WTC11 (cell line): ENCODE measurements at regions not wholly inside any gene's neighbourhood (a gene's known extent, or its start where the extent isn't known, plus 50 kb on each side); places are given as distances from the start of the nearest gene placed in this dataset.

ENCODE experiments used
- ATAC-seq: fragments of 200-7000 bp; cut with Tn5 transposase; 2 replicates; pipeline ENCODE4 v1.10.0; 2021; ENCODE audit warnings: mild to moderate bottlenecking, moderate library complexity
- CTCF ChIA-PET: fragments of 300-600 bp; sonication (Branson Sonifier 250); formaldehyde crosslinking; loops from one replicate; lab custom pipeline; 2021; ENCODE audit warnings: antibody characterized with exemption; lab: Charles Lee
- POLR2A ChIA-PET: fragments of 350-600 bp; sonication (Branson Sonifier 250); formaldehyde crosslinking; loops from one replicate; lab custom pipeline; 2021; ENCODE audit warnings: antibody characterized with exemption; lab: Charles Lee
- DNase-seq: peaks from one replicate; pipeline ENCODE4 v3.0.0; 2021; ENCODE audit warnings: low spot score
- H3K27ac Mint-ChIP-seq: 2 replicates; pipeline ENCODE4 v1.8.0; 2021; ENCODE audit warnings: mixed read lengths
- H3K27me3 Mint-ChIP-seq: 2 replicates; pipeline ENCODE4 v1.8.0; 2021; ENCODE audit warnings: low read depth, mild to moderate bottlenecking, moderate library complexity, mixed read lengths
- H3K36me3 Mint-ChIP-seq: 2 replicates; pipeline ENCODE4 v1.8.0; 2021; ENCODE audit warnings: mixed read lengths
- H3K4me1 Mint-ChIP-seq: 2 replicates; pipeline ENCODE4 v1.8.0; 2022; ENCODE audit warnings: mixed read lengths
- H3K4me3 Mint-ChIP-seq: 2 replicates; pipeline ENCODE4 v1.8.0; 2021; ENCODE audit warnings: mild to moderate bottlenecking, moderate library complexity, mixed read lengths
- H3K9me3 Mint-ChIP-seq: 2 replicates; pipeline ENCODE4 v1.8.0; 2021; ENCODE audit warnings: mixed read lengths
- ETV6 ChIP-seq: sonication (generic); formaldehyde crosslinking; IDR thresholded peaks from 2 replicates; pipeline ENCODE4 v1.8.1; 2022; ENCODE audit warnings: mild to moderate bottlenecking, missing genetic modification reagents
- GRHL2 ChIP-seq: fragments of 250-450 bp; sonication (Bioruptor Pico); IDR thresholded peaks from 2 replicates; pipeline ENCODE4 v1.8.0; 2022; ENCODE audit warnings: mild to moderate bottlenecking, moderate library complexity; ENCODE audit not compliant: insufficient replicate concordance, severe bottlenecking
- NR2C2 ChIP-seq: sonication (generic); formaldehyde crosslinking; IDR thresholded peaks from 2 replicates; pipeline ENCODE4 v1.8.0; 2022; ENCODE audit warnings: mild to moderate bottlenecking, missing genetic modification reagents
- SOX15 ChIP-seq: fragments of 250-450 bp; sonication (Bioruptor Pico); IDR thresholded peaks from 2 replicates; pipeline ENCODE4 v1.9.0; 2021; ENCODE audit warnings: mild to moderate bottlenecking
- ZNF219 ChIP-seq: sonication (generic); formaldehyde crosslinking; IDR thresholded peaks from 2 replicates; pipeline ENCODE4 v1.8.0; 2023; ENCODE audit warnings: missing genetic modification reagents, mild to moderate bottlenecking, borderline replicate concordance
- ZNF263 ChIP-seq: sonication (generic); formaldehyde crosslinking; IDR thresholded peaks from 2 replicates; pipeline ENCODE4 v1.8.1; 2022; ENCODE audit warnings: low read depth, mild to moderate bottlenecking, moderate library complexity, missing genetic modification reagents
- TF ChIP-seq, protein P1 (sequence below): sonication (generic); formaldehyde crosslinking; IDR thresholded peaks from 2 replicates; pipeline ENCODE4 v1.8.1; 2023; ENCODE audit warnings: mild to moderate bottlenecking, missing genetic modification reagents, borderline replicate concordance
- TF ChIP-seq, protein P2 (sequence below): sonication (generic); formaldehyde crosslinking; conservative IDR thresholded peaks from 2 replicates; pipeline ENCODE4 v1.8.1; 2023; ENCODE audit warnings: mild to moderate bottlenecking, low read depth, missing genetic modification reagents, moderate library complexity
- TF ChIP-seq, protein P3 (sequence below): fragments of 250-450 bp; sonication (Bioruptor Pico); IDR thresholded peaks from 2 replicates; pipeline ENCODE4 v1.8.0; 2021; ENCODE audit warnings: mild to moderate bottlenecking
- TF ChIP-seq, protein P4 (sequence below): fragments of 250-450 bp; sonication (Bioruptor Pico); IDR thresholded peaks from 2 replicates; pipeline ENCODE4 v1.9.0; 2021; ENCODE audit warnings: mild to moderate bottlenecking, borderline replicate concordance

DNA sequence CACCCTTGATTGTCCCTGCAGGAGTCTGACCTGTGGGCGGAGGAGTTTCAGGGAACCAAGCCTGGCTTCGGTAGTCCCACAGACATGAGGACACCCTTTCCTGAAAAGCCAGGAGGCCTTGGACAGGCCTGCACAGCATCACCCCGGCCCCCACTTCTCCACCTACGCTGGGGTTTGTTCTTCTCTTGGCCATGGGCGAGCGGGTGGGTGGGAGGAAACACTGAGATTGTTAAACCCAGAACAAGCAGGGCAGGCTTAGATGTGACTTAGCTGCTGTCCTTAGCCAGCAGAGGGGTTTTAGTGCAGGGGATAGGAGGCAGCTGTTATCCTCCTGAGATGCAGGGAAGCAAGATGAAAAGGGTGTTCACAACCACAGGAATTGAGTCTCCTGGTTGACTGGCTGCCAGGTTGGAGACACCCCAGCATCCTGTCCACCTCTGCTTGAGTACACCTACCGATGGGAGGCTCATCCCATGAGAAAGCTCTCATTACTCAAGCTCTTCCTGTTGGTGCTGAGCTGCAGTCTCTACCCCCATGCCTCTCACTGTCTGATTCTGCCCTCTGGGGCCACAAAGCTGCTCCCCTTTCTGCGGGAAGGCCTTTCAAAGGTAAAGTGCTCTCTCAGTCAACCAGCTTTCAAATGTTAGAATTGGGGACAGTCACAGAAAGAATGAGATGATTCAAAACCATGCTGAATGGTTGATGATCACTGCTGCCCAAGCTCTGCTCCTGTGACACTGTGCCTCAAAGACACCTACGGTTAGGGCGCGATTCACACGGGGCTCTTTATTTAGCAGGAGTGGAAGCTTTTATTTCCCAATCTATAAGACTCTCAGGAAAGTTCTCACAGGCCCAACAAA lies 86.3 kb downstream of the IRF2BPL start:
- H3K27me3 Mint-ChIP-seq: no peaks in the 10 kb centered on the region
- ATAC-seq (peak; percentile 26; the same call in 1 of the 2 replicates), DNase-seq (no peak)
- ChIA-PET CTCF (interaction anchor here (0.6 to 2.6 kb wide), 14 partner anchors 12 to 128 kb away, joined by 3 to 12 read pairs (median 4); no protein-coding TSS in a partner anchor), POLR2A (interaction anchor here (0.7 to 0.9 kb wide), 4 partner anchors 12 to 75 kb away, joined by 3 to 4 read pairs (median 3); no protein-coding TSS in a partner anchor)
- no peaks in the 10 kb centered on the region for H3K36me3 Mint-ChIP-seq
- peaks cover 52% of the 10 kb centered on the region for H3K4me1 Mint-ChIP-seq
- H3K4me3 Mint-ChIP-seq: no peak overlapping the region
- H3K27ac Mint-ChIP-seq: peak overlapping the region; percentile 70; the same call in 1 of the 2 replicates
- no peaks in the 10 kb centered on the region for H3K9me3 Mint-ChIP-seq
- TF ChIP-seq GRHL2 (CRISPR knock-in tag): no peak
- TF ChIP-seq, protein P1, sequence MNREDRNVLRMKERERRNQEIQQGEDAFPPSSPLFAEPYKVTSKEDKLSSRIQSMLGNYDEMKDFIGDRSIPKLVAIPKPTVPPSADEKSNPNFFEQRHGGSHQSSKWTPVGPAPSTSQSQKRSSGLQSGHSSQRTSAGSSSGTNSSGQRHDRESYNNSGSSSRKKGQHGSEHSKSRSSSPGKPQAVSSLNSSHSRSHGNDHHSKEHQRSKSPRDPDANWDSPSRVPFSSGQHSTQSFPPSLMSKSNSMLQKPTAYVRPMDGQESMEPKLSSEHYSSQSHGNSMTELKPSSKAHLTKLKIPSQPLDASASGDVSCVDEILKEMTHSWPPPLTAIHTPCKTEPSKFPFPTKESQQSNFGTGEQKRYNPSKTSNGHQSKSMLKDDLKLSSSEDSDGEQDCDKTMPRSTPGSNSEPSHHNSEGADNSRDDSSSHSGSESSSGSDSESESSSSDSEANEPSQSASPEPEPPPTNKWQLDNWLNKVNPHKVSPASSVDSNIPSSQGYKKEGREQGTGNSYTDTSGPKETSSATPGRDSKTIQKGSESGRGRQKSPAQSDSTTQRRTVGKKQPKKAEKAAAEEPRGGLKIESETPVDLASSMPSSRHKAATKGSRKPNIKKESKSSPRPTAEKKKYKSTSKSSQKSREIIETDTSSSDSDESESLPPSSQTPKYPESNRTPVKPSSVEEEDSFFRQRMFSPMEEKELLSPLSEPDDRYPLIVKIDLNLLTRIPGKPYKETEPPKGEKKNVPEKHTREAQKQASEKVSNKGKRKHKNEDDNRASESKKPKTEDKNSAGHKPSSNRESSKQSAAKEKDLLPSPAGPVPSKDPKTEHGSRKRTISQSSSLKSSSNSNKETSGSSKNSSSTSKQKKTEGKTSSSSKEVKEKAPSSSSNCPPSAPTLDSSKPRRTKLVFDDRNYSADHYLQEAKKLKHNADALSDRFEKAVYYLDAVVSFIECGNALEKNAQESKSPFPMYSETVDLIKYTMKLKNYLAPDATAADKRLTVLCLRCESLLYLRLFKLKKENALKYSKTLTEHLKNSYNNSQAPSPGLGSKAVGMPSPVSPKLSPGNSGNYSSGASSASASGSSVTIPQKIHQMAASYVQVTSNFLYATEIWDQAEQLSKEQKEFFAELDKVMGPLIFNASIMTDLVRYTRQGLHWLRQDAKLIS (CRISPR knock-in tag): no peak
- TF ChIP-seq, protein P2, sequence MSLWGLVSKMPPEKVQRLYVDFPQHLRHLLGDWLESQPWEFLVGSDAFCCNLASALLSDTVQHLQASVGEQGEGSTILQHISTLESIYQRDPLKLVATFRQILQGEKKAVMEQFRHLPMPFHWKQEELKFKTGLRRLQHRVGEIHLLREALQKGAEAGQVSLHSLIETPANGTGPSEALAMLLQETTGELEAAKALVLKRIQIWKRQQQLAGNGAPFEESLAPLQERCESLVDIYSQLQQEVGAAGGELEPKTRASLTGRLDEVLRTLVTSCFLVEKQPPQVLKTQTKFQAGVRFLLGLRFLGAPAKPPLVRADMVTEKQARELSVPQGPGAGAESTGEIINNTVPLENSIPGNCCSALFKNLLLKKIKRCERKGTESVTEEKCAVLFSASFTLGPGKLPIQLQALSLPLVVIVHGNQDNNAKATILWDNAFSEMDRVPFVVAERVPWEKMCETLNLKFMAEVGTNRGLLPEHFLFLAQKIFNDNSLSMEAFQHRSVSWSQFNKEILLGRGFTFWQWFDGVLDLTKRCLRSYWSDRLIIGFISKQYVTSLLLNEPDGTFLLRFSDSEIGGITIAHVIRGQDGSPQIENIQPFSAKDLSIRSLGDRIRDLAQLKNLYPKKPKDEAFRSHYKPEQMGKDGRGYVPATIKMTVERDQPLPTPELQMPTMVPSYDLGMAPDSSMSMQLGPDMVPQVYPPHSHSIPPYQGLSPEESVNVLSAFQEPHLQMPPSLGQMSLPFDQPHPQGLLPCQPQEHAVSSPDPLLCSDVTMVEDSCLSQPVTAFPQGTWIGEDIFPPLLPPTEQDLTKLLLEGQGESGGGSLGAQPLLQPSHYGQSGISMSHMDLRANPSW (CRISPR knock-in tag): no peak
- TF ChIP-seq ZNF219 (CRISPR knock-in tag): no peak
- TF ChIP-seq ETV6 (CRISPR knock-in tag): no peak
- TF ChIP-seq ZNF263 (CRISPR knock-in tag): no peak
- TF ChIP-seq, protein P3, sequence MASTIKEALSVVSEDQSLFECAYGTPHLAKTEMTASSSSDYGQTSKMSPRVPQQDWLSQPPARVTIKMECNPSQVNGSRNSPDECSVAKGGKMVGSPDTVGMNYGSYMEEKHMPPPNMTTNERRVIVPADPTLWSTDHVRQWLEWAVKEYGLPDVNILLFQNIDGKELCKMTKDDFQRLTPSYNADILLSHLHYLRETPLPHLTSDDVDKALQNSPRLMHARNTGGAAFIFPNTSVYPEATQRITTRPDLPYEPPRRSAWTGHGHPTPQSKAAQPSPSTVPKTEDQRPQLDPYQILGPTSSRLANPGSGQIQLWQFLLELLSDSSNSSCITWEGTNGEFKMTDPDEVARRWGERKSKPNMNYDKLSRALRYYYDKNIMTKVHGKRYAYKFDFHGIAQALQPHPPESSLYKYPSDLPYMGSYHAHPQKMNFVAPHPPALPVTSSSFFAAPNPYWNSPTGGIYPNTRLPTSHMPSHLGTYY (CRISPR knock-in tag): no peak

DNA sequence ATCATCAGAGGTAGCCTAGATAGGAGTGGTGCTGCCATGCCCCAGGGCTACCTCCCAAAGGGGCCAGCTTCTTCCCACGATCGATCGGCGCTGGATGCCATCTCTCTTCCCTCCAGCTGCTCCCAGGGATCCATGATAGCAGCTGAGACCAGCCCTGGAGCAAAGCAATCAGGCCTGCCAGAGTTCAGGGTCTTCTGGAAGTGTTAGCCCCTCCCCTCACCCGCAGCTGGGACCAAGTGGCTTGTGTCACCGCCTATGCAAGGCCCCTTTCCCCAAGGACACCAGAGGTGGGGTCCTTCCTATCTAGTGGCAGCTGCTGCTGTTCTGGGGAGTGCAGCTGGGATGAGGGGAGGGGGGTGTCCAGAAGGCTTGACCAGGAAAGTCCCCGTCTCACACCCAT lies 87.0 kb downstream of the IRF2BPL start:
- DNase-seq: no peak
- Mint-ChIP-seq H3K4me1 (peaks cover 50% of the 10 kb centered on the region), H3K4me3 (no peak overlapping the region)
- CTCF ChIA-PET: interaction anchor here (0.6 to 2.6 kb wide), 8 partner anchors 20 to 129 kb away, joined by 3 to 11 read pairs (median 5); no protein-coding TSS in a partner anchor
- ATAC-seq: no peak; the same call in 1 of the 2 replicates
- TF ChIP-seq NR2C2: no peak
- TF ChIP-seq, protein P4, sequence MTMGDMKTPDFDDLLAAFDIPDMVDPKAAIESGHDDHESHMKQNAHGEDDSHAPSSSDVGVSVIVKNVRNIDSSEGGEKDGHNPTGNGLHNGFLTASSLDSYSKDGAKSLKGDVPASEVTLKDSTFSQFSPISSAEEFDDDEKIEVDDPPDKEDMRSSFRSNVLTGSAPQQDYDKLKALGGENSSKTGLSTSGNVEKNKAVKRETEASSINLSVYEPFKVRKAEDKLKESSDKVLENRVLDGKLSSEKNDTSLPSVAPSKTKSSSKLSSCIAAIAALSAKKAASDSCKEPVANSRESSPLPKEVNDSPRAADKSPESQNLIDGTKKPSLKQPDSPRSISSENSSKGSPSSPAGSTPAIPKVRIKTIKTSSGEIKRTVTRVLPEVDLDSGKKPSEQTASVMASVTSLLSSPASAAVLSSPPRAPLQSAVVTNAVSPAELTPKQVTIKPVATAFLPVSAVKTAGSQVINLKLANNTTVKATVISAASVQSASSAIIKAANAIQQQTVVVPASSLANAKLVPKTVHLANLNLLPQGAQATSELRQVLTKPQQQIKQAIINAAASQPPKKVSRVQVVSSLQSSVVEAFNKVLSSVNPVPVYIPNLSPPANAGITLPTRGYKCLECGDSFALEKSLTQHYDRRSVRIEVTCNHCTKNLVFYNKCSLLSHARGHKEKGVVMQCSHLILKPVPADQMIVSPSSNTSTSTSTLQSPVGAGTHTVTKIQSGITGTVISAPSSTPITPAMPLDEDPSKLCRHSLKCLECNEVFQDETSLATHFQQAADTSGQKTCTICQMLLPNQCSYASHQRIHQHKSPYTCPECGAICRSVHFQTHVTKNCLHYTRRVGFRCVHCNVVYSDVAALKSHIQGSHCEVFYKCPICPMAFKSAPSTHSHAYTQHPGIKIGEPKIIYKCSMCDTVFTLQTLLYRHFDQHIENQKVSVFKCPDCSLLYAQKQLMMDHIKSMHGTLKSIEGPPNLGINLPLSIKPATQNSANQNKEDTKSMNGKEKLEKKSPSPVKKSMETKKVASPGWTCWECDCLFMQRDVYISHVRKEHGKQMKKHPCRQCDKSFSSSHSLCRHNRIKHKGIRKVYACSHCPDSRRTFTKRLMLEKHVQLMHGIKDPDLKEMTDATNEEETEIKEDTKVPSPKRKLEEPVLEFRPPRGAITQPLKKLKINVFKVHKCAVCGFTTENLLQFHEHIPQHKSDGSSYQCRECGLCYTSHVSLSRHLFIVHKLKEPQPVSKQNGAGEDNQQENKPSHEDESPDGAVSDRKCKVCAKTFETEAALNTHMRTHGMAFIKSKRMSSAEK: no peak
- no peak for TF ChIP-seq SOX15
- TF ChIP-seq, all 79 proteins: peak for 0
- Mint-ChIP-seq H3K27ac (no peak overlapping the region), H3K9me3 (no peaks in the 10 kb centered on the region), H3K27me3 (no peaks in the 10 kb centered on the region), H3K36me3 (no peaks in the 10 kb centered on the region)
- POLR2A ChIA-PET: interaction anchor here (0.7 kb wide), 1 partner anchor 58 kb away, joined by 3 read pairs; no protein-coding TSS in a partner anchor
